Stimulated activated naive CD4-positive, alpha-beta T cell (primary cell): ENCODE measurements at regions not wholly inside any gene's neighbourhood (a gene's known extent, or its start where the extent isn't known, plus 50 kb on each side); places are given as distances from the start of the nearest gene placed in this dataset.
"Not testable (repeated sequence)": the region's sequence is repeated elsewhere in the genome, so short reads cannot be mapped to it uniquely, and the experiment has no call there.

Source experiments
- DNase-seq, 6 experiments: peaks; one replicate each; lab custom pipeline; 2025; lab: John Stamatoyannopoulos, UW

DNA sequence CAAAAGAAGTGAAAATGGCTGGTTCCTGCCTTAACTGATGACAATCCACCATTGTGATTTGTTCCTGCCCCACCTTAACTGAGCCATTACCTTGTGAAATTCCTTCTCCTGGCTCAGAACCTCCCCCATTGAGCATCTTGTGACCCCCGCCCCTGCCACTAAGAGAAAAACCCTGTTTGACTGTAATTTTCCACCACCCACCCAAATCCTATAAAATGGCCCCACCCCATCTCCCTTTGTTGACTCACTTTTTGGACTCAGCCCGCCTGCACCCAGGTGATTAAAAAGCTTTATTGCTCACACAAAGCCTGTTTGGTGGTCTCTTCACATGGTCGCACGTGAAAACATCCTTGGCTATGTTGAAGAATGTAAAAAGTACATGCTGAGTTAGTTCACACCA is 197.6 kb upstream of the FBN2 start:
- not testable (repeated sequence) for DNase-seq

DNA sequence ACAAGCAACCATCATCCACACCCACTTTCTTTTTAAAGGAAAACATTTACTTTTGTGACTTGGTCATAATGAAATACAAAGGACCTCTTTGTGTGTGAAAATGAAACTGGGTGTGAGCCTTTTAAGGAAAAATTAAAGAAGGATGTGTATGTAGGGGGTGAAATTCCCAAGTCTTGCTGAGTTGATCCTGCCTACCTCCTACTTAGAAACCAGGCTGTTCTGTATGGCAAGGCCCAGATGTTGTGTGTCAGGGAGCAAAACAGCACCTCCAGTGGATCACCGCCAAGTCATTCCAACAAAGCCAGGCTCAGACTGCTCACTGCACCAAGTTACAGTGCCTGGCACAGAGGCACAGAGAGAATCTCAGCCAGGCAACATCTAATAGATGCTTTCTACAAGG is 198.5 kb upstream of the FBN2 start:
- DNase-seq: no peak

DNA sequence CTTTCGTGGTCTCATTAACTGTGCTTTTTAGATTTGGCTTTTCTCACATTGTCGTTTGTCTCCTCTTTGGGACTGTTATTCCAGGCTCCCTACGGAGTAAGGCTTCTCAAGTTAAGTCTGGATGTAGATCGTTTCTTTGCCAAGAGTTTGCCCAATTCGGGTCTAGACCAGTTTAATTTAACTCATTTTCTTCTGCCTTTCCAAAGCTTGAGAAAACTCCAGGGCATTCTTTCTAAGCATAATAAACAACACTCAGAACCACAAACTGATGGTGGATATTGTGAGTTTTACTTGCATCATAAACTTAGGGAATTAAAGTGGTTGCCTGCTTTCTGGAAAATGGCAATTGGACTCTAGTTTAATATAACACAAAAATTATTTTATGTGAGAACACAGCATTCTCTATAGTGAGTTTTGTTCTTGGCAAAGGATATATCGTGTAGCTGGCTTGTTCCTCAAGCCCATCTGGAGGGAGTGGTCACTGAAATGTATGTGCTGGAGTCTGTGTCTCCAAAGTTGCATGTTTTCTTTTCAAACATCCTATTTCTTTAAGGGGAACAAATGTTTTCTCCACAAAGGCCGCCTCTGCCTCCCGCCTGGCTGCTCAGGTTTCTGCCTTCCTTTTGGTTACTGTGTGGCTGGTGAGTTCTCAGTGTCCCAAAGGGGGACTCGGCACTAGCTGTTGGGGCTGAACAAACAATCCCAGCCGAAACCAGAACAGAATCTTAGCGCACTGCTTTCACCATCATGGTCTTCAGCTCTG is 211.3 kb upstream of the FBN2 start:
- no peak for DNase-seq

DNA sequence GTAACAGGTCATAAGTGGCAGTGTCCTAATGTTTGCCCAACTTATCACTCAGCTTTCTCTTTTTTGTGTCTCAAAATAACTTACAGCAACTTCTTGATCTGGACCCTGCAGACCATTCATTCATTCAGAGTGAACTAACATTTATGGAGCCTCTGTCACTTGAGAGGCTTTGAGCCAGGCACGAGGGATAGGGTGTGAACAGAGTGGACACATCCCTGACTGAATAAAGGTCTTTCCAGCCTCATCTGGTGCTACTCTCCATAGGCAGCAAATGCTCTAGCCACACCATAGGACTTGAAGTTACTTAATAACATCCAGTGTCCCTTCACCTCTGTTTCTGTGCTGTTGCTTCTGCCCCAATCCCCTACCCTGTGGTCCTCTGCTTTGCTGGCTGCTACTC is 212.1 kb upstream of the FBN2 start:
- no peak for DNase-seq

DNA sequence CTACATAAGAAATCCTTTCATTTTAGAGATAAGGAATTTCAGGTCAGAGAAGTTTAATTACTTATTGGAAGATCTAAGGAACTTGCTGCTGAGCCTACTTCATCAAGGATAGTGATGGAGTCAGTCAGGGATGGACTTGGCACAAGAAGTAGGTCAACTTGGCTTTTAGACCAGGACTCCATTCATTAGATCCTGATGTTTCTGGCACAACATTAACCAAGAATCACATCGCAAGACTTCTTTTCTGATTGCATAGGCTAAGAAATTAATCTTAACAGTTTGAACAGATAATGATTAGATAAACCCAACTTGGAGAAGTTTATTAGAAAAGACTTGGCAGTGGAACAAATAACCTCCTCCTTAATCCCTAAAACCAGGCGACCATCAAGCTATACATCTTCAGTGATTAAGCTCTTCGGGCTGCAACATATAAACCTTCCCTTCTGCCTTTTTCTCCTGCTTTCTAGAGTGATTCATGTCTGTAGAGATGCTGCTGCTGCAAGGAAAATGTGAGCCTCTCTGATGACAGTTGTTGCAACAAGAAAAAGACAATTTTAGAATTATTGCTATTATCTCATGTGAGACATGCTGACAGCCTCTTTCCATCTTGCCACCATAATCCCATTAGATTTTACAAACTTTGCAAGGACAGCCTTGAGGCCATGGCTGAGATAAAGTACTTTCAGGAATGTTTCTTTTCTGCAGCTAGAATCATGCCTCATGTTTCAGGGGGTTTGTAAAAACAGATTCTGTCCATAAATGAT is 207.9 kb upstream of the SLC27A6 start:
- no peak for DNase-seq

DNA sequence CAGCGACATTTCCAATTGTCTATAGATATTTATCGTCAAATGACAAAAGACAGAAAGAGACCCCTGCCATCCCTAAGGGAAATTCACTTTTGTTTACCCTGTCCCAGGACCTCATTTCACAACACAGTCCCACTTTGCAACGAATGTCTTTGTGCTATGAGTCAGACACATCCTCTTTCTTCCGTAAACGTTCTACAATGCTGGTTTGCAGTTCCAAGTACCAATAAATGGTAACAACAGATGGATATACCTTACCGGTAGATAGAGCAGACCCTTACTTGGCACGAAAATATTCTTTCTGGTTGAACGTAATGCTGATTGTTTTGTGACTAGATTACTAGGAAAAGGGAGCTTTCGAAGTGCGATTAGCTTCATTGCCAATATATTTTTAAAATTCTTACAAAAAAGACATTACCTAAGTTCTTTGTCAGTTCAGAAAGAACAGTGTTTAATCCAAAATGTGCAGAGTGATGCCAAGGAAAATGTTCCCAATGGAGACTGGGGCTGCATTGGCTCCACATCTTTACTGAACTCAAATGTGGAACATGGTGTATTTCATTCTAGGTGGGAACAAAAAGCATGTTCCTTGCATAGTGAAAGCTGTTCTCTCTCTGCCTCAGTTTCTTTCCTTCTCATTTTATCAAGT is 202.5 kb upstream of the SLC27A6 start:
- DNase-seq: no peak

DNA sequence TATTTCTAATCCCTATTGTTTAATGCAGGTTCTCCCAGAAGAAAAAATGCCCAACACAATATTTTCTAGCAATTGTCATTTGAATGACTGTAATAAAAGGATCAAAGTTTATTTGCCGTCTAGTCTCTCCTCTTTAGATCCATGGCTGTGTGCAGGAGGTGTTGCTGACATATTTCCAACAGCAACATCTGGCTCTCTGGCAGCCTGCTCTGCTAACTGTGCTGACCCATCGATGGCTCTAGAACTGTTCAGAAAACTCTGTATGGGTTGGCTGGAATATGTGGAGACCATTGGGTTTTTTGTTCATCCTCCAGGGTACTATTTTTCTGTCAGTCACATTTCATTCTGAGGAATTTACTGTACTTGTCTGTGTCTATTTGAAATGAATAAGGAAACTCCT is 202.0 kb upstream of the SLC27A6 start:
- no peak for DNase-seq

DNA sequence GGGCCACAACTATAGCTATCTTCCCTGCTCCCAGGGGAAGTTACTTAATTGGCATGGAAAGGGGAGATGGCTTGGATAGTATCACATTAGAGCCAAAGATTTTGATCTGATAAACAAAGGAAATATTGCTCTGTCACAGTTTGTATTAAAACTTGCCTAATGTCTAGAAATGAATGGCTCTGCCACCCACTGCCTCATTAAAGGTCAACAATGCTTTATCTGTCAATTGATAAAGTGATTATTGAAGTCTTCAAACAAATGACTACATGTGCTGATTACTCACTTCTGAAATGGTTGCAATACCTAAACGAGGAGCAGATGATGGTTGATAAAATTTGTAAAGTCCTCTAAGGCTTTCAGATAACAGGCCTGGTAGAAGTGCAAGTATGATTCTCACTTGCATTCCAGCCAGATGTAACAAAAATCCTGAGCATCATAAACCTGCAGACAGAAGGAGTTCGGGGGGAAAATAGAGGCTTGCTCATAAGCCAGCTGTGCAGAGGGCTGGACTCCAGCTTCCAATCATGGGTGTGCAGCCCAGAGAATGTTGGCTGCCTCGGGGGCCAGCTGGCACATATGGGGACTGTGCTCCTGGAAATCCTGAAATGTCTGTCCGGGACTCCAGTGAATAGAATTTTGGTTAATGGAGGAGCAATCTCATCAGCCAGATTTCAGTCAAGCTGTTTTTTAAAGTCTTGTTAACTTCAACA is 200.5 kb upstream of the SLC27A6 start:
- no peak for DNase-seq

DNA sequence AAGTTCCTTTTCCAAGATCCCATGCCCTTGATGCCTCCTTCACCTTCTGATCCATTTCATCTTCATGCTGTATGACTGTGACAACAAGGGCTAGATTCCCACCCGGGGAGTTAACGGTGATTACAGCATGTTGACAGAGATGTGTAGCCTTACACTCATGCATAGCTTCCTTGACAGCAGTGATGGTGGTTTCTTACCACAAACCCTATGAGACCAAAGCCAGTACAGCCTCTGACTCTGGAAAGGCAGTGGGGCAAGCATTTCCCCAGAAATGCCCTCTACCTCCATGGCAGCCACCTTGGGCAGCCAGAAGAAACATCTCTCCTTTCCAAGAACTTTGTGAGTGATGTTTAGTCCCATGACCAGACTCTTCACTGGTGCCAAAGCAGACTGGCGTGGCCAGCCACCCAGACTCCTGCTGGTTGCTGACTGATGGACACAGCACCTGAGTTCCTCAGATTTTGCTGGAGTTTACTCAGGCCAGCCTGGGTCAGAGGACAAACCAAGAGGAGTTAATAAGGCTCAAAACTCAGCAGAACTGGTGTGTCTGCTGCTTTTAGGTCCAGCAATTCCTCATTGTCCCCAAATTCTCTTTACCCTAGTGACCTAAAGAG is 199.7 kb upstream of the SLC27A6 start:
- DNase-seq: no peak

DNA sequence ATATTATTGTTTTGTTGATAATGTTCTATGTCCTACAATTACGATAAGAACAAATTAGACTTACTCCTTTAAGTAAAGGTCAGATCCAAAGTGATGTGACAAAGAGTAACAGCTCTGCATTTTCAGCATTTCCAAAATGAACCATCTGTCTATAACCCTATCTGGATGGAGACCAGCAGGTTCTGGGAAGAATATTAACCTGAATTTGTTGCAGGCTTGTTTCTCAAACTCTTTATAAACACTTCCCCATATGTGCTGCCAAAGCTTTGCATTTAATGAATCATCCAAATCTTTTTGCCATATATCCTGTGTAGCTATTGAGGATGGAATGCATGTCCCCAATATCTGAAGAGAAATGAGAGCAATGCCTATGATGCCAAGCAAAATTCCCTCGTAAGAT is 198.9 kb upstream of the SLC27A6 start:
- DNase-seq: no peak

DNA sequence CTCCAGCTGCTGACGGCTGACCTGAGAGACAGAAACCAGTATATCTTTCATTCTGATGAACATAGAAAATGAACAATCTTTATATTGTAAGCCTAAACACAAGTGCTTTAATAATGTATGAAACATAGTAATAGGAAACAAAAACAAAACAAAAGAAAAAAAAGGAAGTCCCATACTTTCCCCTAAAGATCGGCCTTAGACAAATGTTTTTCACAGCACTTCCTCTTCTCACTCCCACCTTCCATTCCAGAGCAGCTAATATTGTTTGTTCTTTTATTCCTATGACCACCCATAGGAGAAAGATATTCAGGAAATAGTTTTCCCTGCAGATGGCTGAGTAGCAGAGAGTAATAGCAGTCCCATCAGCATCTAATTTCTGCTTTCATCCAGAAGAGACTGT is 194.4 kb upstream of the SLC27A6 start:
- no peak for DNase-seq

DNA sequence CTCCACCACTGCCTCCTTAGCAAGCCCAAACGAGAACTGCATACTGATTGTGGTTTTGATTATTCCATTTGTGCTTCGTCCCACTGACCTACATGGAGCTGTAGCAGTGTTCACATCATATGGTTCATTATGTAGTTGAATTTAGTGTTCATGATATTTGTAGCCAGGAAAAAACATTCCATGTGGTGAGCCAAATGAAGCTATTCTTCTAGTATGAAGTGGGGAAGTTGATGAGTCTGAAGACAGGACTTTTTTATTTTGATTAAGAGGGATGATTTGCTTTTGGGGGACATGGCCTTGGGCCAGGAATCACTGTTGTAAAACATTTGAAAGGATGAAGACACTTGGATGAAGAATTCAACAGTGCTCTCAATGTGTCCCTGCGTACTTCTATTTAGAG is 192.9 kb upstream of the SLC27A6 start:
- no peak for DNase-seq

DNA sequence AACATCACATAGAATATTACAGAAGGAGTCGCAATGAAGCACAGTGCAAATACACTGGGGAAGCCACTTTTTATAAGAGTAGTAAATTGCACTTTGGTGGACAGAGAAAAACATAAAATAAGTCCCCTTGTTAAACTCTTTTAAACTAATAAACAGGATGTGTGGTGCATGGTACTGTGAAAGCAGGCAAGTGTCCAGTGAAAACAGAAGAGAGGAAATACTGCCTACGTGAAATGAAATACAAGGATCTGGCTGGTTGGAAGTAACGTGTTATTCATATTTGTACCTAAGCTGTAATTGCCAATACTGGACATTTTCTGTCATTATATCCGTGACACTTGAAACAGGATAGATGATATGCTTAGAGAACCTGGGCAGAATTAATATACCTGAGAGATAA is 191.9 kb upstream of the SLC27A6 start:
- DNase-seq: no peak

DNA sequence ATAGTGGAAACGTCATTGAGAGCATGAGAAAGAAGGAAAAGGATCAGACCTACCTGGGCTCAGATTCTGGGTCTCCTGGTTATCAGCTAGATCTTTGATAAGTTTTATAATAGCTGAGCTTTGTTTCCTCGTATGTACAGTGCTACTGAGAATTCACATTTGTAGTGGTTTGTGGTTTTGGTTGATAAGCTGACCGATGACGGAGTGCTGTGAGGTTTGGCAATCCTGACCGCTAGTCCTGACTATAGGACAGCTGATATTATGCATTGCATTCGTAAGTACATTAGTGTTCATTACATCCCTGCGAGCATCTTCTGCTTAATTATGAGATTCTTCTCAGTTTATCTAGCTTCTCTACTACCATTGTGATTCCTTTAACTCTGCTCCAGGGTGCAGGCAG is 190.7 kb upstream of the SLC27A6 start:
- DNase-seq: no peak

DNA sequence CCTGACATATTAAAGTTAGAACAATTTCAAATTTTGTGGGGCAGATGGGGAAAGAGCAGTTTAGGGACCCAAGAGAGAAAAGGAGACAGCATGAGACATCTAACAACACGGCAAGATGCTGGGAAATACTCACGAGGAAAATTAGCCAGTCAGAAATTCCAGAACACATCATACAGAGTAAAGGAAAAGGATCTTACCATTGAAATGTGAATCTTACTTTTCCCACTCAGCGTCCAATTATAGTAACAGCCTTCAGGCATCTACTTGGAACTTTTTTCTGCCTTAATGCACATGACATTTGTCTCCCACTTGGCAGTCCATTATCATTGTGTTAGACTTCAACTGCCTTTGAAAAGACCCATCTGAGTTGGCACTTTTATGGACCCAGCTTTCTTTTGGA is 189.7 kb upstream of the SLC27A6 start:
- DNase-seq: no peak

DNA sequence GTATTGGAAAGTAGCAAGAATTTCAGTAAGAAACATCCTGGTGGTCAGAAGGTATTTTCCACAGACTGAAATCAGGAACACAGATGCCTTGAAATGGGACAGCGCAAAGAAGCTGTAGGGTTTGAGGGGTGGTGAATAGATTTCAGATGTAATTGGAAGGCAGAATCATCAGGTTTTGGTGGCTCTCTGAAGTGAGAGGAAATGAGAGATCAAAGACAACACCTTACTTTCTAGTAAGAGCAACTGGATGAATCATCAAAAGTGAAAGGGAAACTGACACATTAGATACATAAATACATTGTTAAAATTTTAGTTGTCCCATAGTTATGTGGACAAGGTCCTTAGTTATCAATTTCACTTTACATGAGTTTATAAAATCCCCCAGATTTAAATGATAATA is 188.2 kb upstream of the SLC27A6 start:
- no peak for DNase-seq

DNA sequence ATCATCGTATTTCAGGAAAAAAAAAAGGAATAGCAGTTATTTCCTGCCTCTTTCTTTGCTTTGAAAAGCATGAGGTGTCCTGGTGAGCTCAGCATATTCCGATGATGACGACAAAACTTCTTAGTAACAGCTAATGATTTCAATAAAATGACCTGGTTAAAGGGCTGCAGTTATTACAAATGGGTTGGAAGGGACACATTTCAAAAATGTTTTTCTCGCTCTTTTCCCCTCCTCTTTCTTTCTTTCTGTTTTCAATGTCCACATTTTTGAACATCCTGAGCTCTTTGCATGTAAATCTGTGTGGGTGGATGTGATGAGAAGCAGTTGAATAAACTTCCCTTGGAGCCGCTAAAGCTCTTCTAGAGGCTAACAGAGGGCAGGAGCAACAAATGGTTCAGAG is 186.8 kb upstream of the SLC27A6 start:
- no peak for DNase-seq

DNA sequence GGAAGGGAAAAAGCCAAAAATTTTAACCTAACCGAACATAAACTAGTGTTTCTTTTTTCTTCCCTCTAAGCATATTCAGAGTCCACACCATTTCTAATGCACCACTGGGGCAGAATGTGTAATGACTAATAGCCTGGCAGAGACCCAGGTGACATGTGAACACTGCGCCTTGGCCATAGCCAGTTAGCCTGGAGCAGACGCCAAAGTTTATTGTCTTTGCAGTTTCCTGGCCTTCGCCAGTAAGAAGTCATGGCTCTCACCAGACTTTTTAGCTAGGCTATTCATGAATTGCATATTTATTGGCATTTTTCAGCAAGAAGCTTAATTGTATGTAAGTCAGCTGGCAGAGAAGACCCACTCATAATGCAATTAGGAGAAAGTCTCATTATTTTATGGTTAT is 182.8 kb upstream of the SLC27A6 start:
- no peak for DNase-seq

DNA sequence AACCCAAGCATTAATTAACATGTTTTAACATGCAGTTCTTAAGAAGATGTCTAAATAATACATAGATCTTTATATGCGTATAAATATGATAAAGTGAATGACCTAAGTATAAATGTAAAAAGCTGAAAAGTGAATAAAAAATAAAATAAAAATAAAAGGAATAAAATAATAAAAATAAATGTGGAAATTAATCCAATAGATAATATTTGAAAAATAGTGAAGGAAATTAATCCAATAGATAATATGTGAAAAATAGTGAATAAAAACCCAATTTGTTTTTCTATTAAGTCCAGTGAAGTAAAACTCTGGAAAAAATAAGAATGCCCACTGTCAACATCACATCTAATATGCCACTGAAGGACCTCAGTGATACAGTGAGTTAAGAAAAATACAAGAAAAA is 180.6 kb upstream of the SLC27A6 start:
- no peak for DNase-seq

DNA sequence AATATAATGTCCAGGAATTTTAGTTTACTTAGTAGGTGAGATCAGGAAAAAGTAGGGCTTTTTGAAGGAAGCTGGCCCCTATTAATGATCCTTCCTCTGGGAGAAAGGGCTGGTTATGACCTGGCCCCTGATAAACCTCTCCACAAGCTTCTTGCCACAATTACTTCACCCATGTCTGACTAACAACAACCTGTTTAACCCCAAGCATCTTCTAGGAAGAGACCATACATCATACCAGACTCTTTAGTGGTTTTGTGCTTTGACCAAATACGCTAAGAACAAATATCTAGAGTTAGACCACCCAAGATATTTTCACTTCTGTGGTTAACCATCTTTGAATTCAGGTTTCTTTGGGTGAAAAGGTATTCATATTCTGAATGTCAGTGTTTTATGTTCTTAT is 174.0 kb upstream of the SLC27A6 start:
- DNase-seq: no peak

DNA sequence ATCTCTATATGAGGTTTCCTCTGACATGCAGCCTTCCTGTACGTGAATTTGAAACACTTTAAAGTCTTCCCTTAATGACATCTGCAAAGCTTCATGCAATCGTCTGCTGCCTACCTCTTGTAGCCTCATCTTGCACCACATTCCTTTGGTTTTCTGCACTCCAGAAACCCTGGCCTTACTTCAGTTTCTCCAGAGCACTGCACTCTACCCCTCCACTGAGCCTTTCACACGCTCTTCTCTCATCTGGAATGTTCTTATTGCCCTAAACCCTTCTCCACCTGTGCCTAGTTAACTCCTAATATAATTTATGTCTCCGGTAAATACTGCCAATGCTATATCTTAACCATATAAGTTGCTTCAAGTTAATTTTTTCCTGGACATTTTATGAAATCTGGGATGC is 168.8 kb upstream of the SLC27A6 start:
- DNase-seq: no peak

DNA sequence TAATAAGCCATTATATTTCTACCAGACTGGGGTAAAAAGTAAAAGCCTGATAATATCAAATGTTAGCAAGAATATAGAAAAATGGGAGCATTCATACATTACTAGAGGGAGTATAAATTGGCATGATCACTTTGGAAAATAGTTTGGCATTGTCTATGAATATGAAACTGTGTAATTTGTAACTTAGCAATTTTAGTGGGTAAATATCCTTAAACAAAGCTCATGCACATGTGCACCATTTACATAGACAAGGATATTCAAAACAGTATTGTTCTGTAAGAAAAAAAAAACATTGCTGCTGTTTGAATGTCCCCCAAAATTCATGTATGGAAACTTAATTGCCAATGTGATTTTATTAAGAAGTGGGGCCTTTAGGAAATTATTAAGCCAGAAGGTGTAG is 166.4 kb upstream of the SLC27A6 start:
- no peak for DNase-seq
